VCaP (cell line): ENCODE measurements at regions not wholly inside any gene's neighbourhood (a gene's known extent, or its start where the extent isn't known, plus 50 kb on each side); places are given as distances from the start of the nearest gene placed in this dataset.

ENCODE experiments used
- H3K27ac ChIP-seq: fragments of 450-650 bp; 2 replicates; pipeline ENCODE4 v1.5.1; 2017
- TF ChIP-seq, protein P1 (sequence below): fragments of 450-650 bp; conservative IDR thresholded peaks from 2 replicates; pipeline ENCODE4 v1.5.1; 2017; ENCODE audit warnings: mild to moderate bottlenecking, moderate library complexity

DNA sequence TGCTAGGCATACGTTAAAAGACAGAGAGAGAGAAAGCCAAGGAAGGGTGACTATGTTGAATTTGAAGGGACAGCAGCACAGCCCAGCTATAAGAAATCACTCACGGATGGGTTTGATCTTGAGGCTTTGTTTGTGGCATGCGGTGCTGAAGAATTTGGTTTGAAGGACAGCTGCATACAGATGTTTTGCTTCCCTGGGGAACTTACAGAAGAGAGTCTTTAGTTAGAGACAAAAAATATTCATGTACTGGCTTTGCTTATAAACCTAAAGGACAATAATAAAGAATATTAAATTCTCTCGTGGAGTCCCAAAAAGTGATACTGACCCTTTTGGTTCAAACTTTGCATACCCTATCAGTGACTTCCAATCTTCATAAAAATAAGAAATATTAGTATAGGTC lies 491.4 kb downstream of the NEBL start:
- TF ChIP-seq, protein P1, sequence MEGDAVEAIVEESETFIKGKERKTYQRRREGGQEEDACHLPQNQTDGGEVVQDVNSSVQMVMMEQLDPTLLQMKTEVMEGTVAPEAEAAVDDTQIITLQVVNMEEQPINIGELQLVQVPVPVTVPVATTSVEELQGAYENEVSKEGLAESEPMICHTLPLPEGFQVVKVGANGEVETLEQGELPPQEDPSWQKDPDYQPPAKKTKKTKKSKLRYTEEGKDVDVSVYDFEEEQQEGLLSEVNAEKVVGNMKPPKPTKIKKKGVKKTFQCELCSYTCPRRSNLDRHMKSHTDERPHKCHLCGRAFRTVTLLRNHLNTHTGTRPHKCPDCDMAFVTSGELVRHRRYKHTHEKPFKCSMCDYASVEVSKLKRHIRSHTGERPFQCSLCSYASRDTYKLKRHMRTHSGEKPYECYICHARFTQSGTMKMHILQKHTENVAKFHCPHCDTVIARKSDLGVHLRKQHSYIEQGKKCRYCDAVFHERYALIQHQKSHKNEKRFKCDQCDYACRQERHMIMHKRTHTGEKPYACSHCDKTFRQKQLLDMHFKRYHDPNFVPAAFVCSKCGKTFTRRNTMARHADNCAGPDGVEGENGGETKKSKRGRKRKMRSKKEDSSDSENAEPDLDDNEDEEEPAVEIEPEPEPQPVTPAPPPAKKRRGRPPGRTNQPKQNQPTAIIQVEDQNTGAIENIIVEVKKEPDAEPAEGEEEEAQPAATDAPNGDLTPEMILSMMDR, result no peak
- H3K27ac ChIP-seq, result no peak overlapping the region

DNA sequence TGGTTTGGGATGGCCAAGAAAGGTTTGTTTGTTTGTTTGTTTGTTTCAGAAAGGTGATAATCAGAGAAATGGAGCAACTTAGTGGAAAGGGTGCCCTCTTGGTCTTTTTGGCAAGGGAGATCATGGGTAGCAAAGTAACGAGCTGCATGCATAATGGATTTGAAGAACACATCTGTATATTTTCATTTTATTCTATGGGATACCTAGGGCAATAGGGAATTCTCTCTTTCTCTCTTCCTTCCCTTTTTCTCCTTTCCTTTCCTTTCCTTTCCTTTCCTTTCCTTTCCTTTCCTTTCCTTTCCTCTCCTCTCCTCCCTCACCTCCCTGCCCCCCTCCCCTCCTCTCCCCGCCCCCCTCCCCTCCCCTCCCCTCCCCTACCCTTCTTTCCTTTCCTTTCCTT lies 492.1 kb downstream of the NEBL start:
- TF ChIP-seq, protein P1, result no peak

DNA sequence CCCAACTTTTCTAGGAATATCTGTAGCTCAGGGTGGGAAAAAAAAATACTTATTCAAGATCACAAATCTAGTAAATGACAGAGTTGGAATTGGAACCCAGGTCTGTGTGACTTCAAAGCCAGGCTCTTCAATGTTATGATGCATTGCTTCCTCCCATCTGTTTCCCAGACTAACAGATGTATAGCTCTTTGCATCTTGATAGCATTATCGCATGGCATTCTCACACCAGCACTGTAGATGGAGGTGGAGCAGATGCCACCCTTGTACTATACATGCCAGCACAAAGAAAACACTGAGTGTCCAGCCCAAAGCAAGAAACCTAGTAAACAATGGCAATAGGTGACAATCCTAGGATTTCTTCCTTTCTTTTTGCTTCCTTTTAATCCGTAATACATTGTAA lies 497.3 kb downstream of the NEBL start:
- TF ChIP-seq, protein P1, result no peak

More for the DNA sequence above, 492.1 kb downstream of the NEBL start:
- no peak overlapping the region for H3K27ac ChIP-seq

DNA sequence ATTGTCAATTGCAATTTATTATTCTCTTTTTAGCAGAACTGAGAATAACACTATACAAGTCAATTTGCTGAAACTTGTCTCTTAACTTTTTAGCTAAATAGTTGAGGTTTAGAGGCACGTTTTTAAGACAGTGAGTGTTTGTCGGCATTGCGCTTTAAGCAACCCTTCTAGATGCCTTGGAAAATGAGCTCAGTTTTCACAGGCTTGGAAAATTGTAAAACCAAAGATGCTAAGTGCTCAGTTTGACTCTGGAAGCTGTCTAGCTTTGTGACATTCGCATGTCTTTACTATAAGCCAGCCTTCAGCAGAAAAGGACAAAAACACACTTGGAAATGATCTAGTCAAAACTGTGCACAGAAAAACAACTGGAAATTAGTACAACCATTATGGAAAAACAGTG lies 500.4 kb downstream of the NEBL start:
- TF ChIP-seq, protein P1, result no peak
- no peak overlapping the region for H3K27ac ChIP-seq

More for the DNA sequence above, 497.3 kb downstream of the NEBL start:
- no peak overlapping the region for H3K27ac ChIP-seq

DNA sequence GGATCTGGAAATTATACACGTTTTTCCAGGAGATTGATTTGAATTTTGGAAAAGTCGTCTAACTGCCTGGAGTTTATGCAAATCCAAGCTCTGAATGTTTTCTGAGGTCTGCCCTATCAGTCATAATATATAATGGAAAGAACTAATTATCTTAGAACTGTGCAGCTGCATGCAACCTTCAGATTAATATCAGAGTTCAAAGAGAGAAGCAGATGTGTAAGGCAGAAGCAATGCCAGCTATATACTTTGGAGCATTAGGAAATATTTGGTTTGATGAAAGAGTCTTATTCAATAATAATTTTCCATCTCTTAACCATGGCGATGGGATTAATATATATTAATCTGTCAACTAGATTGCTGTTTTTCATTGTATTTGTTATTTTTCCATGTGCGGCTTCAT lies 500.9 kb downstream of the NEBL start:
- no peak overlapping the region for H3K27ac ChIP-seq

DNA sequence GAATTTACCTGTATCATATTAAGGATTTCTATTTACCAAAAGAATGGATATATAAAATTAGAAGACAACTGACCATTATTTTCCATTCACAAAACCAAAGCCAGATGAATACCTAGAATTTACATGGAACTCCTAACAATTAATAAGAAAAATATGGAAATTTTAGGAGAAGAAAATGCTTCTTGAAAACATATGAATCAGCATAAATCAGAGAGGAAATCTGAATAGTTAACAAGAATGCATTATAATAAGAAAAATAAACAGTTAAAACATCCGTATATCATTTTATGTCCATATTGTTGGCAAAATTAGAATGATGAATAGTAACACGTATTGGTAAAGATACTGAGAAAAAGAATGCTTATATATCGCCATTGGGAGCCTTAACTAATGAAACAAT lies 505.5 kb downstream of the NEBL start:
- TF ChIP-seq, protein P1, result no peak
- H3K27ac ChIP-seq, result no peak overlapping the region

More for the DNA sequence above, 500.9 kb downstream of the NEBL start:
- TF ChIP-seq, protein P1, result no peak

DNA sequence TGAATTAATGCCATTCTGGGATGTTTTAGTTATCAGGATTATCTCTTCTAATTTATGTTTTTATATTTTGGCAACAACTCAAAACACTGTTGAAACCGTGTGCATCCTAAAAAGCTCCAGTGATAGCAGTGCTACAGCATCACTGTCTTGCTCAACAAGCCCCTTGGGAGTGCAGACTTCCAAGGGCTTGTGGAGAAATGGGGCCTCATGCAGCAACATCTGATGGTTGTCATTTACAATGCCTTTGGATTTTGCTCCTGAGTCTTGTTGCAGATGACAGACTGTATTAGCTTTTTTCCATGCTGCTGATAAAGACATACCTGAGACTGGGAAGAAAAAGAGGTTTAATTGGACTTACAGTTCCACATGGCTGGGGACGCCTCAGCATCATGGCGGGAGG lies 515.4 kb downstream of the NEBL start:
- no peak overlapping the region for H3K27ac ChIP-seq
- TF ChIP-seq, protein P1, result no peak

DNA sequence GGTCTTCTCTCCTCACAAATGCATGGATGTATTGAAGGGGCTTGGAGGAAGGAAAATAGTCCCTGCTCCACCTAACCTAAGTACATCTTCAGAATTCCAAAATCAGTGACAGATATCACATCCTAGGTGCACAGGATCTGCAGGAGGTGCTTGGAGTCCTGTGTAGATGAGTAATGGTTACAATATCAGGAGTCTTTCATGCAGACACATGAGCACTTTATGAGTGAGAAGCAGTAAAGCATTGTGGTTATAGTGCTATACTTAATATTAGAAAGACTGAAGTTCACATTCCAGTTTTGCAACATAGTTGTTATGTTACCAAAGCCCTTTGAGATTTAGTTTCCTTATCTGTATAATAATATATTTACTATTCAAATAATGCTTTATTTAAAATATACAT lies 516.7 kb downstream of the NEBL start:
- TF ChIP-seq, protein P1, result no peak
- H3K27ac ChIP-seq, result no peak overlapping the region
